Urinary bladder (tissue), 4 donors: ENCODE measurements at regions not wholly inside any gene's neighbourhood (a gene's known extent, or its start where the extent isn't known, plus 50 kb on each side); places are given as distances from the start of the nearest gene placed in this dataset. TPM values are rescaled to one million over a fixed set of nuclear protein-coding genes. Genes with fewer than 3 reads are reported as not detected.

Source experiments
- DNase-seq: peaks from one replicate; pipeline ENCODE4 v3.0.0-alpha.2; 2015; ENCODE audit errors: extremely low spot score
- H3K27ac ChIP-seq: one replicate; pipeline ENCODE4 v1.5.1; 2013; ENCODE audit warnings: low read depth, mild to moderate bottlenecking, moderate library complexity
- H3K36me3 ChIP-seq: one replicate; pipeline ENCODE4 v1.6.1; 2013; ENCODE audit warnings: mild to moderate bottlenecking, moderate library complexity; ENCODE audit not compliant: insufficient read depth
- H3K4me1 ChIP-seq: one replicate; pipeline ENCODE4 v1.6.1; 2013; ENCODE audit warnings: mild to moderate bottlenecking, moderate library complexity; ENCODE audit not compliant: insufficient read depth
- H3K4me3 ChIP-seq: one replicate; pipeline ENCODE4 v1.5.1; 2013; ENCODE audit warnings: low read depth, low read length
- WGBS: extraction: QIAGEN DNeasy Blood & Tissue Kit; methylation state at CpG from one replicate; pipeline ENCODE4 v1.1.7; 2013; 5-methylcytosine and 5-hydroxymethylcytosine counted together
- small RNA-seq: library from RNA; depleted of rRNA; stranded (forward); fragments of <200 nt; gene quantifications from one replicate; pipeline ENCODE3, GENCODE V24; 2014
- donor health status: healthy with polysubstance abuse.
- donor health status: healthy.

GRCh38 chr3:157573780-157574378 lies 70.7 kb upstream of the VEPH1 start:
- no peaks in the 10 kb centered on the region for H3K36me3 ChIP-seq
- no peak overlapping the region for H3K4me3 ChIP-seq
- no peak overlapping the region for H3K27ac ChIP-seq
- DNase-seq, result no peak
- WGBS, result 54% methylated on average over 1 of the region's 1 CpG
- H3K4me1 ChIP-seq, result no peaks in the 10 kb centered on the region

- DNase-seq, result no peak
- Histone ChIP-seq H3K4me1 (no peaks in the 10 kb centered on the region), H3K4me3 (no peak overlapping the region), H3K27ac (no peak overlapping the region), H3K36me3 (no peaks in the 10 kb centered on the region)
- 42% methylated on average over 1 of the region's 1 CpG for WGBS
These were observed 70.1 kb upstream of the VEPH1 start for GRCh38 chr3:157573281-157573680.

- DNase-seq, result no peak
- no peak overlapping the region for H3K4me3 ChIP-seq
- WGBS, result 67% methylated on average over 8 of the region's 8 CpGs
These were observed 69.5 kb upstream of the VEPH1 start for GRCh38 chr3:157572559-157573270.

GRCh38 chr3:157566596-157566995 lies 63.4 kb upstream of the VEPH1 start:
- Histone ChIP-seq H3K4me3 (no peak overlapping the region), H3K36me3 (no peaks in the 10 kb centered on the region), H3K27ac (no peak overlapping the region), H3K4me1 (no peaks in the 10 kb centered on the region)
- DNase-seq, result no peak
- 89% methylated on average over 1 of the region's 1 CpG for WGBS

More at GRCh38 chr3:157572559-157573270, 69.5 kb upstream of the VEPH1 start:
- Histone ChIP-seq H3K27ac (no peak overlapping the region), H3K4me1 (no peaks in the 10 kb centered on the region), H3K36me3 (no peaks in the 10 kb centered on the region)

GRCh38 chr3:157559401-157559800 lies 56.2 kb upstream of the VEPH1 start:
- 90% methylated on average over 1 of the region's 1 CpG for WGBS
- DNase-seq, result no peak
- H3K4me1 ChIP-seq, result no peaks in the 10 kb centered on the region
- no peaks in the 10 kb centered on the region for H3K36me3 ChIP-seq
- H3K27ac ChIP-seq, result no peak overlapping the region
- no peak overlapping the region for H3K4me3 ChIP-seq

Small RNA genes lying in the stretch of these regions (small RNA-seq; reads per million reads assigned to genes)
- gene RN7SKP46, result not detected
